ENCODE measurements at regions not wholly inside any gene's neighbourhood (a gene's known extent, or its start where the extent isn't known, plus 50 kb on each side); places are given as distances from the start of the nearest gene placed in this dataset.

DNA sequence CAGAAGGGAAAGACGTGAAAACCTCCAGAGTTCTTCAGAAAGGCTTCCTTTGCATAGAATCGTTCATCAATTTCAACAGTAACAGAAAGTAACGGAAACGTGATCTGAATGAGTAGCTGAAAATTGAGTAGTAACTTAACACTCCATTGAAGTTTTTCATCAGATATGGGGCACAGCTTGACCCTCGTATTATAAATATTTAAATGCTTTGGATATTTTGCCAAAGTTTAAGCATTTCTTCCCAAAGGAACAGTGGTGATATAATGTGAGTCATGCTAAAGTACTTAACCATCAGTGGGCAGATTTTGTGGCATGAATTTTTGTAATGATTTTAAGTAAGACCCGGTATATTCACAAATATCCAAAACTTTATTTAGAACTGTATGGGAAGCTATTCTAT lies 67.4 kb upstream of the ADAMTS19 start:
- TF ChIP-seq, protein P1, sequence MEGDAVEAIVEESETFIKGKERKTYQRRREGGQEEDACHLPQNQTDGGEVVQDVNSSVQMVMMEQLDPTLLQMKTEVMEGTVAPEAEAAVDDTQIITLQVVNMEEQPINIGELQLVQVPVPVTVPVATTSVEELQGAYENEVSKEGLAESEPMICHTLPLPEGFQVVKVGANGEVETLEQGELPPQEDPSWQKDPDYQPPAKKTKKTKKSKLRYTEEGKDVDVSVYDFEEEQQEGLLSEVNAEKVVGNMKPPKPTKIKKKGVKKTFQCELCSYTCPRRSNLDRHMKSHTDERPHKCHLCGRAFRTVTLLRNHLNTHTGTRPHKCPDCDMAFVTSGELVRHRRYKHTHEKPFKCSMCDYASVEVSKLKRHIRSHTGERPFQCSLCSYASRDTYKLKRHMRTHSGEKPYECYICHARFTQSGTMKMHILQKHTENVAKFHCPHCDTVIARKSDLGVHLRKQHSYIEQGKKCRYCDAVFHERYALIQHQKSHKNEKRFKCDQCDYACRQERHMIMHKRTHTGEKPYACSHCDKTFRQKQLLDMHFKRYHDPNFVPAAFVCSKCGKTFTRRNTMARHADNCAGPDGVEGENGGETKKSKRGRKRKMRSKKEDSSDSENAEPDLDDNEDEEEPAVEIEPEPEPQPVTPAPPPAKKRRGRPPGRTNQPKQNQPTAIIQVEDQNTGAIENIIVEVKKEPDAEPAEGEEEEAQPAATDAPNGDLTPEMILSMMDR (conservative IDR thresholded peaks at IDR 0.05; ENCODE audit: low read depth, low read length): no peak
- TF ChIP-seq EZH2 (IDR thresholded peaks at IDR 0.05; ENCODE audit: low read length, unreplicated experiment) (no peak), EZH2phosphoT487 (IDR thresholded peaks at IDR 0.05; ENCODE audit: borderline replicate concordance, low read length) (no peak)
